GM21367 (cell line): ENCODE measurements at regions not wholly inside any gene's neighbourhood (a gene's known extent, or its start where the extent isn't known, plus 50 kb on each side); places are given as distances from the start of the nearest gene placed in this dataset.
"Not testable (repeated sequence)": the region's sequence is repeated elsewhere in the genome, so short reads cannot be mapped to it uniquely, and the experiment has no call there.

Source experiments
- ATAC-seq: cut with Tn5 transposase; IDR thresholded peaks from one replicate; pipeline ENCODE4 v1.9.1; 2021; ENCODE audit not compliant: unreplicated experiment

- ATAC-seq: no peak
Observed at GRCh38 chr1:219560856-219561255, 52.0 kb downstream of the ZC3H11B start.

- ATAC-seq: no peak
Observed at GRCh38 chr1:219559899-219560298, 53.0 kb downstream of the ZC3H11B start.

GRCh38 chr1:219555806-219556205 is 57.1 kb downstream of the ZC3H11B start:
- no peak for ATAC-seq

- ATAC-seq: no peak
Observed at GRCh38 chr1:219555031-219555692, 57.7 kb downstream of the ZC3H11B start.

- no peak for ATAC-seq
Observed at GRCh38 chr1:219553934-219554502, 58.9 kb downstream of the ZC3H11B start.

GRCh38 chr1:219550201-219550600 is 62.7 kb downstream of the ZC3H11B start:
- ATAC-seq: no peak

- no peak for ATAC-seq
Observed at GRCh38 chr1:219549215-219549614, 63.7 kb downstream of the ZC3H11B start.

GRCh38 chr1:219548386-219548785 is 64.5 kb downstream of the ZC3H11B start:
- no peak for ATAC-seq

GRCh38 chr1:219545756-219546155 is 67.1 kb downstream of the ZC3H11B start:
- not testable (repeated sequence) for ATAC-seq

GRCh38 chr1:219544163-219544846 is 68.6 kb downstream of the ZC3H11B start:
- ATAC-seq: no peak

- ATAC-seq: no peak
Observed at GRCh38 chr1:219542828-219543518, 69.9 kb downstream of the ZC3H11B start.

GRCh38 chr1:219541946-219542345 is 71.0 kb downstream of the ZC3H11B start:
- no peak for ATAC-seq

- ATAC-seq: no peak
Observed at GRCh38 chr1:219539645-219540254, 73.2 kb downstream of the ZC3H11B start.

- no peak for ATAC-seq
Observed at GRCh38 chr1:219538886-219539285, 74.0 kb downstream of the ZC3H11B start.

GRCh38 chr1:219537223-219537631 is 75.7 kb downstream of the ZC3H11B start:
- ATAC-seq: no peak

GRCh38 chr1:219536038-219536437 is 76.9 kb downstream of the ZC3H11B start:
- ATAC-seq: no peak

GRCh38 chr1:219534991-219535390 is 77.9 kb downstream of the ZC3H11B start:
- no peak for ATAC-seq

GRCh38 chr1:219533280-219533679 is 79.6 kb downstream of the ZC3H11B start:
- no peak for ATAC-seq

GRCh38 chr1:219529116-219529515 is 83.8 kb downstream of the ZC3H11B start:
- ATAC-seq: no peak

GRCh38 chr1:219528633-219529032 is 84.3 kb downstream of the ZC3H11B start:
- no peak for ATAC-seq

- no peak for ATAC-seq
Observed at GRCh38 chr1:219527994-219528393, 84.9 kb downstream of the ZC3H11B start.
